ENCODE measurements at regions not wholly inside any gene's neighbourhood (a gene's known extent, or its start where the extent isn't known, plus 50 kb on each side); places are given as distances from the start of the nearest gene placed in this dataset.

- no peaks in the 10 kb centered on the region for H3K27me3 ChIP-seq (ENCODE audit: control insufficient read depth in 1 of 2, insufficient read depth in 2 of 2, low read length in 2 of 2)
- no peak overlapping the region for H3K4me3 ChIP-seq (ENCODE audit: low read length)
- Mint-ChIP-seq H3K4me3 (no peak overlapping the region), H3K9me3 (no peaks in the 10 kb centered on the region), H3K36me3 (ENCODE audit: low read depth) (no peaks in the 10 kb centered on the region), H3K27me3 (no peaks in the 10 kb centered on the region), H3K4me1 (ENCODE audit: low read depth) (no peaks in the 10 kb centered on the region), H3K27ac (no peak overlapping the region)
- H3K4me1 ChIP-seq (ENCODE audit: insufficient read depth, low read length): no peaks in the 10 kb centered on the region
- CTCF ChIA-PET: no interaction called here
- ATAC-seq (ENCODE audit: poor library complexity) (no peak), DNase-seq (no peak)
- no peaks in the 10 kb centered on the region for H3K36me3 ChIP-seq (ENCODE audit: insufficient read depth, low read length)
- H3K9me3 ChIP-seq (ENCODE audit: control insufficient read depth in 1 of 2, insufficient read depth in 1 of 2, low read length in 2 of 2): no peaks in the 10 kb centered on the region
- TF ChIP-seq CTCF (IDR thresholded peaks at IDR 0.05): no peak
- intact Hi-C loops (cut with DNase I, micrococcal nuclease): no loop called here
- no peak overlapping the region for H3K27ac ChIP-seq (ENCODE audit: low read depth in 1 of 2, low read length in 2 of 2)
- POLR2A ChIA-PET: no interaction called here
Observed at GRCh38 chr9:38286357-38286756, 106.1 kb upstream of the ALDH1B1 start.

- intact Hi-C loops (cut with DNase I, micrococcal nuclease): no loop called here
- Mint-ChIP-seq H3K4me1 (ENCODE audit: low read depth) (no peaks in the 10 kb centered on the region), H3K4me3 (no peak overlapping the region)
Observed at GRCh38 chr9:38285236-38285635, 107.3 kb upstream of the ALDH1B1 start.

GRCh38 chr9:38284588-38285051 lies 107.9 kb upstream of the ALDH1B1 start:
- H3K9me3 ChIP-seq (ENCODE audit: control insufficient read depth in 1 of 2, insufficient read depth in 1 of 2, low read length in 2 of 2): no peaks in the 10 kb centered on the region
- ATAC-seq (ENCODE audit: poor library complexity) (no peak), DNase-seq (no peak)
- Mint-ChIP-seq H3K36me3 (ENCODE audit: low read depth) (no peaks in the 10 kb centered on the region), H3K27me3 (no peaks in the 10 kb centered on the region), H3K9me3 (no peaks in the 10 kb centered on the region), H3K27ac (no peak overlapping the region), H3K4me3 (no peak overlapping the region), H3K4me1 (ENCODE audit: low read depth) (no peaks in the 10 kb centered on the region)
- H3K27me3 ChIP-seq (ENCODE audit: control insufficient read depth in 1 of 2, insufficient read depth in 2 of 2, low read length in 2 of 2): no peaks in the 10 kb centered on the region
- no peak overlapping the region for H3K4me3 ChIP-seq (ENCODE audit: low read length)
- intact Hi-C loops (cut with DNase I, micrococcal nuclease): no loop called here
- no peaks in the 10 kb centered on the region for H3K36me3 ChIP-seq (ENCODE audit: insufficient read depth, low read length)
- ChIA-PET CTCF (no interaction called here), POLR2A (no interaction called here)
- H3K4me1 ChIP-seq (ENCODE audit: insufficient read depth, low read length): no peaks in the 10 kb centered on the region
- no peak for TF ChIP-seq CTCF (IDR thresholded peaks at IDR 0.05)
- H3K27ac ChIP-seq (ENCODE audit: low read depth in 1 of 2, low read length in 2 of 2): no peak overlapping the region

More at GRCh38 chr9:38285236-38285635, 107.3 kb upstream of the ALDH1B1 start:
- ChIA-PET POLR2A (no interaction called here), CTCF (no interaction called here)
- ATAC-seq (ENCODE audit: poor library complexity): no peak
- H3K36me3 ChIP-seq (ENCODE audit: insufficient read depth, low read length): no peaks in the 10 kb centered on the region
- no peak for TF ChIP-seq CTCF (IDR thresholded peaks at IDR 0.05)
- no peaks in the 10 kb centered on the region for H3K9me3 ChIP-seq (ENCODE audit: control insufficient read depth in 1 of 2, insufficient read depth in 1 of 2, low read length in 2 of 2)
- no peak for DNase-seq
- no peak overlapping the region for H3K4me3 ChIP-seq (ENCODE audit: low read length)
- Mint-ChIP-seq H3K9me3 (no peaks in the 10 kb centered on the region), H3K27me3 (no peaks in the 10 kb centered on the region), H3K36me3 (ENCODE audit: low read depth) (no peaks in the 10 kb centered on the region), H3K27ac (no peak overlapping the region)
- H3K4me1 ChIP-seq (ENCODE audit: insufficient read depth, low read length): no peaks in the 10 kb centered on the region
- H3K27ac ChIP-seq (ENCODE audit: low read depth in 1 of 2, low read length in 2 of 2): no peak overlapping the region
- H3K27me3 ChIP-seq (ENCODE audit: control insufficient read depth in 1 of 2, insufficient read depth in 2 of 2, low read length in 2 of 2): no peaks in the 10 kb centered on the region
